WTC11 (cell line): ENCODE measurements at regions not wholly inside any gene's neighbourhood (a gene's known extent, or its start where the extent isn't known, plus 50 kb on each side); places are given as distances from the start of the nearest gene placed in this dataset.

ENCODE experiments used
- ATAC-seq: fragments of 200-7000 bp; cut with Tn5 transposase; 2 replicates; pipeline ENCODE4 v1.10.0; 2021; ENCODE audit warnings: mild to moderate bottlenecking, moderate library complexity
- CTCF ChIA-PET: fragments of 300-600 bp; sonication (Branson Sonifier 250); formaldehyde crosslinking; loops from one replicate; lab custom pipeline; 2021; ENCODE audit warnings: antibody characterized with exemption; lab: Charles Lee
- POLR2A ChIA-PET: fragments of 350-600 bp; sonication (Branson Sonifier 250); formaldehyde crosslinking; loops from one replicate; lab custom pipeline; 2021; ENCODE audit warnings: antibody characterized with exemption; lab: Charles Lee
- DNase-seq: peaks from one replicate; pipeline ENCODE4 v3.0.0; 2021; ENCODE audit warnings: low spot score
- H3K27ac Mint-ChIP-seq: 2 replicates; pipeline ENCODE4 v1.8.0; 2021; ENCODE audit warnings: mixed read lengths
- H3K27me3 Mint-ChIP-seq: 2 replicates; pipeline ENCODE4 v1.8.0; 2021; ENCODE audit warnings: low read depth, mild to moderate bottlenecking, moderate library complexity, mixed read lengths
- H3K36me3 Mint-ChIP-seq: 2 replicates; pipeline ENCODE4 v1.8.0; 2021; ENCODE audit warnings: mixed read lengths
- H3K4me1 Mint-ChIP-seq: 2 replicates; pipeline ENCODE4 v1.8.0; 2022; ENCODE audit warnings: mixed read lengths
- H3K4me3 Mint-ChIP-seq: 2 replicates; pipeline ENCODE4 v1.8.0; 2021; ENCODE audit warnings: mild to moderate bottlenecking, moderate library complexity, mixed read lengths
- H3K9me3 Mint-ChIP-seq: 2 replicates; pipeline ENCODE4 v1.8.0; 2021; ENCODE audit warnings: mixed read lengths
- ATF2 ChIP-seq: sonication (generic); formaldehyde crosslinking; IDR thresholded peaks from 2 replicates; pipeline ENCODE4 v1.8.1; 2022; ENCODE audit warnings: low read depth, missing genetic modification reagents, borderline replicate concordance
- CBFB ChIP-seq: sonication (generic); formaldehyde crosslinking; IDR thresholded peaks from 2 replicates; pipeline ENCODE4 v1.8.1; 2022; ENCODE audit warnings: mild to moderate bottlenecking, low read depth, missing genetic modification reagents
- ELF4 ChIP-seq: sonication (generic); formaldehyde crosslinking; IDR thresholded peaks from 2 replicates; pipeline ENCODE4 v1.8.1; 2022; ENCODE audit warnings: low read depth, mild to moderate bottlenecking, moderate library complexity, missing genetic modification reagents
- ERG ChIP-seq: fragments of 250-450 bp; sonication (Bioruptor Pico); IDR thresholded peaks from 2 replicates; pipeline ENCODE4 v1.8.0; 2021; ENCODE audit warnings: mild to moderate bottlenecking
- FOXK1 ChIP-seq: sonication (generic); formaldehyde crosslinking; IDR thresholded peaks from 2 replicates; pipeline ENCODE4 v1.8.0; 2022; ENCODE audit warnings: mild to moderate bottlenecking, moderate library complexity, missing genetic modification reagents
- FOXP1 ChIP-seq: sonication (generic); formaldehyde crosslinking; IDR thresholded peaks from 2 replicates; pipeline ENCODE4 v1.8.0; 2022; ENCODE audit warnings: missing genetic modification reagents, mild to moderate bottlenecking, moderate library complexity, borderline replicate concordance
- HMGA2 ChIP-seq: fragments of 250-450 bp; sonication (Bioruptor Pico); IDR thresholded peaks from 2 replicates; pipeline ENCODE4 v1.4.0; 2021; ENCODE audit warnings: mild to moderate bottlenecking, moderate library complexity
- MYBL2 ChIP-seq: sonication (generic); formaldehyde crosslinking; IDR thresholded peaks from 2 replicates; pipeline ENCODE4 v1.8.1; 2023; ENCODE audit warnings: mild to moderate bottlenecking, moderate library complexity, missing genetic modification reagents
- SMAD3 ChIP-seq: sonication (generic); formaldehyde crosslinking; IDR thresholded peaks from 2 replicates; pipeline ENCODE4 v1.8.0; 2022; ENCODE audit warnings: missing genetic modification reagents, mild to moderate bottlenecking, borderline replicate concordance
- SP1 ChIP-seq: sonication (generic); formaldehyde crosslinking; conservative IDR thresholded peaks from 2 replicates; pipeline ENCODE4 v1.8.1; 2022; ENCODE audit warnings: missing genetic modification reagents
- STAT6 ChIP-seq: sonication (generic); formaldehyde crosslinking; conservative IDR thresholded peaks from 2 replicates; pipeline ENCODE4 v1.8.1; 2023; ENCODE audit warnings: mild to moderate bottlenecking, low read depth, missing genetic modification reagents, moderate library complexity
- TEAD4 ChIP-seq: sonication (generic); formaldehyde crosslinking; IDR thresholded peaks from 2 replicates; pipeline ENCODE4 v1.8.0; 2022; ENCODE audit warnings: mild to moderate bottlenecking, missing genetic modification reagents
- ZNF281 ChIP-seq: sonication (generic); formaldehyde crosslinking; IDR thresholded peaks from 2 replicates; pipeline ENCODE4 v1.8.0; 2023; ENCODE audit warnings: mild to moderate bottlenecking, missing genetic modification reagents
- TF ChIP-seq, protein P1 (sequence below): fragments of 250-450 bp; sonication (Bioruptor Pico); IDR thresholded peaks from 2 replicates; pipeline ENCODE4 v2.1.2; 2022; ENCODE audit warnings: mild to moderate bottlenecking, moderate library complexity
- TF ChIP-seq, protein P2 (sequence below): sonication (generic); formaldehyde crosslinking; IDR thresholded peaks from 2 replicates; pipeline ENCODE4 v1.8.0; 2022; ENCODE audit warnings: mild to moderate bottlenecking, missing genetic modification reagents
- TF ChIP-seq, protein P3 (sequence below): sonication (generic); formaldehyde crosslinking; IDR thresholded peaks from 2 replicates; pipeline ENCODE4 v1.8.1; 2023; ENCODE audit warnings: mild to moderate bottlenecking, missing genetic modification reagents

- no peak for TF ChIP-seq STAT6 (CRISPR knock-in tag)
- TF ChIP-seq TEAD4 = no peak
- no peak for TF ChIP-seq MYBL2 (CRISPR knock-in tag)
- no peak for TF ChIP-seq SMAD3 (CRISPR knock-in tag)
- TF ChIP-seq ELF4 (CRISPR knock-in tag) = no peak
- TF ChIP-seq HMGA2 (CRISPR knock-in tag) = no peak
- TF ChIP-seq FOXP1 (CRISPR knock-in tag) = no peak
- TF ChIP-seq, protein P1, sequence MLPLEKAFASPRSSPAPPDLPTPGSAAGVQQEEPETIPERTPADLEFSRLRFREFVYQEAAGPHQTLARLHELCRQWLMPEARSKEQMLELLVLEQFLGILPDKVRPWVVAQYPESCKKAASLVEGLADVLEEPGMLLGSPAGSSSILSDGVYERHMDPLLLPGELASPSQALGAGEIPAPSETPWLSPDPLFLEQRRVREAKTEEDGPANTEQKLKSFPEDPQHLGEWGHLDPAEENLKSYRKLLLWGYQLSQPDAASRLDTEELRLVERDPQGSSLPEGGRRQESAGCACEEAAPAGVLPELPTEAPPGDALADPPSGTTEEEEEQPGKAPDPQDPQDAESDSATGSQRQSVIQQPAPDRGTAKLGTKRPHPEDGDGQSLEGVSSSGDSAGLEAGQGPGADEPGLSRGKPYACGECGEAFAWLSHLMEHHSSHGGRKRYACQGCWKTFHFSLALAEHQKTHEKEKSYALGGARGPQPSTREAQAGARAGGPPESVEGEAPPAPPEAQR (CRISPR knock-in tag) = no peak
Observed at GRCh38 chr4:33111117-33111516, 2390.9 kb downstream of the PCDH7 start (continued).

- Mint-ChIP-seq H3K36me3 (peaks cover 12% of the 10 kb centered on the region), H3K9me3 (peaks cover 38% of the 10 kb centered on the region), H3K27me3 (no peaks in the 10 kb centered on the region), H3K27ac (no peak overlapping the region), H3K4me1 (no peaks in the 10 kb centered on the region), H3K4me3 (no peak overlapping the region)
- CTCF ChIA-PET = no interaction called here
- ATAC-seq (no peak), DNase-seq (no peak)
- POLR2A ChIA-PET = no interaction called here
- TF ChIP-seq ATF2 (CRISPR knock-in tag) = no peak
- no peak for TF ChIP-seq CBFB (CRISPR knock-in tag)
- no peak for TF ChIP-seq FOXK1 (CRISPR knock-in tag)
Observed at GRCh38 chr4:33116871-33117270, 2396.7 kb downstream of the PCDH7 start.

- CTCF ChIA-PET = no interaction called here
- no peaks in the 10 kb centered on the region for H3K9me3 Mint-ChIP-seq
Observed at GRCh38 chr4:33126002-33126401, 2405.8 kb downstream of the PCDH7 start.

More at GRCh38 chr4:33126002-33126401, 2405.8 kb downstream of the PCDH7 start:
- Mint-ChIP-seq H3K36me3 (no peaks in the 10 kb centered on the region), H3K27ac (no peak overlapping the region), H3K4me3 (no peak overlapping the region), H3K4me1 (no peaks in the 10 kb centered on the region), H3K27me3 (no peaks in the 10 kb centered on the region)
- TF ChIP-seq, protein P2, sequence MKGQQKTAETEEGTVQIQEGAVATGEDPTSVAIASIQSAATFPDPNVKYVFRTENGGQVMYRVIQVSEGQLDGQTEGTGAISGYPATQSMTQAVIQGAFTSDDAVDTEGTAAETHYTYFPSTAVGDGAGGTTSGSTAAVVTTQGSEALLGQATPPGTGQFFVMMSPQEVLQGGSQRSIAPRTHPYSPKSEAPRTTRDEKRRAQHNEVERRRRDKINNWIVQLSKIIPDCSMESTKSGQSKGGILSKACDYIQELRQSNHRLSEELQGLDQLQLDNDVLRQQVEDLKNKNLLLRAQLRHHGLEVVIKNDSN (CRISPR knock-in tag) = no peak
- TF ChIP-seq ERG (CRISPR knock-in tag) (no peak), FOXP1 (CRISPR knock-in tag) (no peak), SP1 (CRISPR knock-in tag) (no peak), ZNF281 (CRISPR knock-in tag) (no peak), ELF4 (CRISPR knock-in tag) (no peak)
- TF ChIP-seq, protein P1 (CRISPR knock-in tag) = no peak
- TF ChIP-seq, protein P3, sequence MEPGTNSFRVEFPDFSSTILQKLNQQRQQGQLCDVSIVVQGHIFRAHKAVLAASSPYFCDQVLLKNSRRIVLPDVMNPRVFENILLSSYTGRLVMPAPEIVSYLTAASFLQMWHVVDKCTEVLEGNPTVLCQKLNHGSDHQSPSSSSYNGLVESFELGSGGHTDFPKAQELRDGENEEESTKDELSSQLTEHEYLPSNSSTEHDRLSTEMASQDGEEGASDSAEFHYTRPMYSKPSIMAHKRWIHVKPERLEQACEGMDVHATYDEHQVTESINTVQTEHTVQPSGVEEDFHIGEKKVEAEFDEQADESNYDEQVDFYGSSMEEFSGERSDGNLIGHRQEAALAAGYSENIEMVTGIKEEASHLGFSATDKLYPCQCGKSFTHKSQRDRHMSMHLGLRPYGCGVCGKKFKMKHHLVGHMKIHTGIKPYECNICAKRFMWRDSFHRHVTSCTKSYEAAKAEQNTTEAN (CRISPR knock-in tag) = no peak
- ATAC-seq = no peak
- no peak for DNase-seq
- POLR2A ChIA-PET = no interaction called here
